ENCODE measurements at regions not wholly inside any gene's neighbourhood (a gene's known extent, or its start where the extent isn't known, plus 50 kb on each side); places are given as distances from the start of the nearest gene placed in this dataset.

- BruUV-seq (replicated peaks) = no TSS peak
- RAD21 ChIA-PET (ENCODE audit: low non-redundant PET in 1 of 2, low total read pairs in 2 of 2, uncharacterized antibody in 2 of 2, unreplicated experiment in 2 of 2) = no interaction called here
- H3K4me2 ChIP-seq (ENCODE audit: low read length) = no peak overlapping the region
- H3K9ac ChIP-seq (ENCODE audit: low read length) = no peak overlapping the region
- no peaks in the 10 kb centered on the region for H3K9me2 ChIP-seq (ENCODE audit: insufficient read depth)
- no peaks in the 10 kb centered on the region for H3K4me1 ChIP-seq (ENCODE audit: control insufficient read depth in 1 of 2, insufficient read depth in 2 of 2, low read length in 2 of 2)
- no peaks in the 10 kb centered on the region for H3K79me2 ChIP-seq (ENCODE audit: insufficient read depth, low read length)
- H3K36me3 ChIP-seq (ENCODE audit: control insufficient read depth in 1 of 2, insufficient read depth in 2 of 2, low read length in 2 of 2) = no peaks in the 10 kb centered on the region
- H3K4me3 ChIP-seq (replicated peaks in 1 of 2; ENCODE audit: low read depth in 1 of 2, low read length in 2 of 2) = no peak overlapping the region
- peaks cover 0 to 3% of the 10 kb centered on the region in 2 experiments; a peak in 3 of 4 replicates for H3K9me3 ChIP-seq (ENCODE audit: control insufficient read depth in 1 of 2, insufficient read depth in 1 of 2, low read depth in 1 of 2, low read length in 2 of 2)
- no peaks in the 10 kb centered on the region for H4K20me1 ChIP-seq (ENCODE audit: insufficient read depth)
- CTCF ChIA-PET = no interaction called here
- no peak overlapping the region for H3K27ac ChIP-seq (ENCODE audit: low read depth, low read length)
- no peak for ATAC-seq
- no peak for TF ChIP-seq RAD21 (IDR thresholded peaks at IDR 0.05; ENCODE audit: low read depth)
- no peak for TF ChIP-seq TCF7L2 (IDR thresholded peaks at IDR 0.05; ENCODE audit: borderline replicate concordance, extremely low read depth, insufficient read depth, insufficient read length)
- H3K27me3 ChIP-seq (ENCODE audit: insufficient read depth, low read length) = no peaks in the 10 kb centered on the region
- intact Hi-C loops (cut with micrococcal nuclease) = no loop called here
- no peak overlapping the region for H2AFZ ChIP-seq (ENCODE audit: low read depth, low read length, poor library complexity, severe bottlenecking)
- POLR2A ChIA-PET = no interaction called here
- DNase-seq (ENCODE audit: low read depth, low spot score) = no peak
Observed at GRCh38 chr7:54037873-54038272, 504.3 kb upstream of the VSTM2A start.

- intact Hi-C loops (cut with micrococcal nuclease) = no loop called here
- Histone ChIP-seq H3K4me1 (ENCODE audit: control insufficient read depth in 1 of 2, insufficient read depth in 2 of 2, low read length in 2 of 2) (no peaks in the 10 kb centered on the region), H3K9me2 (ENCODE audit: insufficient read depth) (no peaks in the 10 kb centered on the region), H3K9ac (ENCODE audit: low read length) (no peak overlapping the region), H3K4me3 (replicated peaks in 1 of 2; ENCODE audit: low read depth in 1 of 2, low read length in 2 of 2) (no peak overlapping the region), H3K9me3 (ENCODE audit: control insufficient read depth in 1 of 2, insufficient read depth in 1 of 2, low read depth in 1 of 2, low read length in 2 of 2) (peaks cover 17 to 24% of the 10 kb centered on the region in 2 experiments; a peak in 2 of 4 replicates), H3K27me3 (ENCODE audit: insufficient read depth, low read length) (no peaks in the 10 kb centered on the region), H4K20me1 (ENCODE audit: insufficient read depth) (no peaks in the 10 kb centered on the region), H3K27ac (ENCODE audit: low read depth, low read length) (no peak overlapping the region), H3K4me2 (ENCODE audit: low read length) (no peak overlapping the region), H3K36me3 (ENCODE audit: control insufficient read depth in 1 of 2, insufficient read depth in 2 of 2, low read length in 2 of 2) (no peaks in the 10 kb centered on the region), H2AFZ (ENCODE audit: low read depth, low read length, poor library complexity, severe bottlenecking) (no peak overlapping the region), H3K79me2 (ENCODE audit: insufficient read depth, low read length) (no peaks in the 10 kb centered on the region)
- no peak for ATAC-seq
- ChIA-PET RAD21 (ENCODE audit: low non-redundant PET in 1 of 2, low total read pairs in 2 of 2, uncharacterized antibody in 2 of 2, unreplicated experiment in 2 of 2) (no interaction called here), CTCF (no interaction called here), POLR2A (no interaction called here)
- BruUV-seq (replicated peaks) = no TSS peak
- DNase-seq (ENCODE audit: low read depth, low spot score) = no peak
- TF ChIP-seq CEBPB (IDR thresholded peaks at IDR 0.05; ENCODE audit: low read depth) (no peak), ZFX (IDR thresholded peaks at IDR 0.05) (no peak), CBX3 (IDR thresholded peaks at IDR 0.05; ENCODE audit: low read depth) (no peak), RAD21 (IDR thresholded peaks at IDR 0.05; ENCODE audit: low read depth) (no peak), ELF1 (IDR thresholded peaks at IDR 0.05; ENCODE audit: borderline replicate concordance, low read depth) (no peak)
Observed at GRCh38 chr7:54060643-54061042, 481.5 kb upstream of the VSTM2A start.

Data from HCT116 (cell line).